HG02885 (cell line): ENCODE measurements at regions not wholly inside any gene's neighbourhood (a gene's known extent, or its start where the extent isn't known, plus 50 kb on each side); places are given as distances from the start of the nearest gene placed in this dataset.
"Not testable (repeated sequence)": the region's sequence is repeated elsewhere in the genome, so short reads cannot be mapped to it uniquely, and the experiment has no call there.

Experiments
- ATAC-seq: cut with Tn5 transposase; IDR thresholded peaks from one replicate; pipeline ENCODE4 v1.9.1; 2021; ENCODE audit warnings: mild to moderate bottlenecking; ENCODE audit not compliant: unreplicated experiment, poor library complexity

DNA sequence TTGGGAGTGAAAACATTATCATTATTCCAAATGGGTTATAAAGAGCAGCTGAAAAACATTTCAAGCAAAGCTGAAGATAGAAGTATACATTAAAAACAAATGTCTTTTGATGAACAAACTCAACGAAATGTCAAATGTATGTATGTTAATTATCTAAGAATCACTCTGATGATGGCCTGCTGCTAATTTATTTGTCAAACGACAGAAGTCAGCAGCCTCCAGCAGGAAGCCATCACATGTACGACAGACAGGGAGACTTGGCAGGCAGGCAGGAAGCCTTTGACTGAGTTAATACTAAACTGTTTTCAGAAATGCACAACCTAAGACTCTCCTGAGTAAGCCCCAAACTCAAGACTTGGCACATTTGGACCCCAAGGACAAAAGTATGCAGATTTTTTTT is 491.1 kb downstream of the ZNF385D start:
- no peak for ATAC-seq

GRCh38 chr3:21256932-21257331 is 494.1 kb downstream of the ZNF385D start:
- ATAC-seq = no peak

- no peak for ATAC-seq
Observed at GRCh38 chr3:21238661-21239060, 512.3 kb downstream of the ZNF385D start.

- ATAC-seq = no peak
Observed at GRCh38 chr3:21237638-21238037, 513.4 kb downstream of the ZNF385D start.

GRCh38 chr3:21235491-21235890 is 515.5 kb downstream of the ZNF385D start:
- no peak for ATAC-seq

DNA sequence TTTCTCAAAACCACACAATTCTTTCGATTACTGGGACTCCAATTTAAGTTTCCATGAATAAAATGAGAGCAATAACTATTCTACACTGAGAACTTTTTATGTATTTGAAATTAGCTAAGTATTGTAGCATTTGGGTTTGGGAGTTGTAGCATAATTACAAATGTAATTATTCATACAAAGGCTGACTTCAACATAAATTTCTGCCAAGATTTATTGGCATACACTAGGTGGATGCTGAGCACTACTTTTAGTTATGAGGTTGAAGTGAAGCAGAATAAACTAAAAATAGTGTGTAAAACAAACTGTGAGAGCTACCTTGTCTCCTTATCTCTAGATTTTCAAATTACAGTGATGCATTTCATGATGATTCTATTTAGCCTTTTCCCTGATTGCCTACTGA is 516.1 kb downstream of the ZNF385D start:
- ATAC-seq = no peak

GRCh38 chr3:21229426-21230135 is 521.4 kb downstream of the ZNF385D start:
- no peak for ATAC-seq

DNA sequence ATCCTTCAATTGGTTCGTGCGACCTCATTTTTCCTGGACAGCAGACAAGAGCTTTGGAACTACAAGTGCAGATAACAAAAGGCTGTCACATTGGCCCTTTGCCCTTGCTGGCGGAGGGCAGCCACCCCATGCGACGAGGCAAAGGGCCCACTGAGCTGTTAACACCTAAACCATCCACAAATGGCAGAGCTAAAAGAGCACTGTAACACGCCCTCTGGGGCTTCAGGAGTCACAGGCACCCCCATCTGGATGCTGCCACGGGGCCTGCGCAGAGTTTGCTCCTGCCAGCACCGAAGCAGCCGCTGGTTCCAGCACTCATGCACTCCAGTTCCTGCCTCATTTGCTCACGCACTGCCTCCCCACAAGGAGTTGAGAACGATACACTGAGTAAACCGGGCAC is 524.9 kb downstream of the ZNF385D start:
- ATAC-seq = no peak

DNA sequence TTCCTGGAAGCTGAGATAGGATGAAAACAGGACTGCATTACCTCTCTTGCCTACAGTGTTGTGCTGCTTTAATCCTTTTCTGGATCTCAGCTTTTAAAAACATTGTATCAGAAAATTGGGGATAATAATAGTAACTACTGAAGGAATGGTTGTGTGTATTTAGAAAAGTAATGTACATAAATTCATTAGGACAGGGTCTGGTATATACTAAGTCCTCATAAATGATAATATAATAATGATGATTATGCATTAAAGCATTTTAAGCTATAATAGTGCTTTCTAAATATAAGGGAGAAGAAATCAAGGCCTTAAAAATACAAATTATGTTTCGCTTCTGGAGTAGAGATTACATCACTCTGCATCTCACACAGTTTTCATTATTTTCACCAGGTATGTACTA is 530.1 kb downstream of the ZNF385D start:
- no peak for ATAC-seq

DNA sequence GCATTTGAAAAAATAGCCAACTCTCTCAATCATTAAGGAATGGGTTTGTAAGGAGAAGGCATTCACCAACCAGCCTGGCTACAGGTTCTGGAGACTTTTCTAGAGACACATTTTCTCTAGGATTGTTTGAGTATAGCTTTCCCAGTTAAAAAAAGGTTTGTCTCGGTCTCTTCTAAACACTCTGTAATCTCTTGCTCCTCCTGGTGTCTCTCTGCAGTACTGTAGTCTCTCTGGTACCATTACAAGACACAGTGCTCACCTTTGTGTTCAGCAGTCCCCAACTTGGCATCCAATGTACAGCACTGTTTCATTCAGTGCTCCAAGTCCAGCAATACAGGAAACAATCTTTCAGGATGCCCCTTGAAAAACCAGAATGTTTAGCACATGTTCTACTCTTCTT is 534.4 kb downstream of the ZNF385D start:
- ATAC-seq = no peak

- not testable (repeated sequence) for ATAC-seq
Observed at GRCh38 chr3:21204122-21204521, 546.9 kb downstream of the ZNF385D start.

- ATAC-seq = no peak
Observed at GRCh38 chr3:21195203-21195602, 555.8 kb downstream of the ZNF385D start.

DNA sequence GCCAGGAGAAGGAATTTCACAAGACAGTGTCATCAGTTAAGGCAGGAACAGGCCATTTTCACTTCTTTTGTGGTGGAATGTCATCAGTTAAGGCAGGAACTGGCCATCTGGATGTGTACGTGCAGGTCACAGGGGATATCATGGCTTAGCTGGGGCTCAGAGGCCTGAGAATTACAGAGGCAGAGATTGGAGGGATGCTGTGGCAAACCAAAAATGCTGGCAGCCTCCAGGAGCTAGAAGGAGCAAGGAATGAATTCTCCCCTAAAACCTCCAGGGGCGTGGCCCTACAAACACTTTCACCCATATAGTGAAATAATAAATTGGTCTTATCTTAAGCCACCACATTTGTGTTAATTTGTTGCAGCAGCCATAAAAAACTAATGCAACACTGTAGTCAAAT is 557.0 kb downstream of the ZNF385D start:
- ATAC-seq = not testable (repeated sequence)

DNA sequence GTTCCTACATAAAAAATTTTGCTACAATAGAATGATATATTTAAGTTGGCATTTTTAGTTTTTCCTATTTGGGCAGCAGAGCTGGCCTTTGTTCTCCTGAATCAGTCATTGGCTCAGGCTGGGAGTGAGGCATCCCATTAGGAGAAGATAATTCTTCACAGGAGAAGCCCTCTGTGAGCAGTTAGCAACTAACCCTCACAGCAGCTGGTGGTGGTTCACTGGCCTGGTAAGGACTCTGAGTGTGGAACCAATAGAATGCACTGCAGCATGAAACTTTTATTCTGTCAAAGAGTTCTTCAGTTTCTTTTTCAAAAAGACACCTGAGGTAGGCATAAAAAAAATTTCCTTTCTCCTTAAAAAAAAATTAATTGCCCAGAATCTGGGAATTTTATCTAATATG is 562.6 kb downstream of the ZNF385D start:
- ATAC-seq = no peak

DNA sequence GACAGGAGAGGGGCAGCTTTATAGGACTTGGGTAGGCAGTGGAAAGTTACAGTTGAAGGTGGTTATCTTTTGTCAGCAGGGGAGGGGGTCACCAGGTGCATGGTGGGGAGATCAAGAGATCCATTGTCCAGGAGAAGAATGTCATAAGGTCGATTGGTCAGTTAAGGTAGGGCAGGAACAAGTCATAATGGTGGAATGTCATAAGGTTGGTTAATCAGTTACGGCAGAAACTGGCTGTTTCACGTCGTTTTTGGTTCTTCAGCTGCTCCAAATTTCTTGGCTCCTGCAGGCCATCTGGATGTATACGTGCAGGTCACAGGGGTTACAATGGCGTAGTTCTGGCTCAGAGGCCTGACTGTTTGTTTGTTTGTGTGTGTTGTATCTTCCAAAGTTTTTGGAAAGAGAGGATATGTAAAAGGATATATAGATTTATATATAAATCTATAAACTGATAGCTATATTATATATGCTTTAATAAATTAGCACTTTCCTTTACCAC is 565.1 kb downstream of the ZNF385D start:
- ATAC-seq = no peak

DNA sequence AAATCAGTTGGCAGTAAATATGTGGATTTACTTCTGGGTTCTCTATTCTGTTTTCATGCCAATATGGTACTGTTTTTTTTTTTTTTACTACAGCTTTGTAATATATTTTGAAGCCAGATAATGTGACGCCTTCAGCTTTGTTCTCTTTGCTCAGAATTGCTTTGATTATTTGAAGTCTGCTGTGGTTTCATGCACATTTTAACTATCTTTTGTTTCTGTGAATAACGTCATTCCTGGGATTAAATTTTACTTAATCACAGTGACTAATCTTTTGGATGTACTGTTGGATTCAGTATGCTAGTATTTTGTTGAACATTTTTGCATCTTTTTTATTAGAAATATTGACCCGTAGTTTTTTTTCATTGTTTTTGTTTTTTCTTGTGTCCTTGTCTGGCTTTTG is 576.5 kb downstream of the ZNF385D start:
- no peak for ATAC-seq

DNA sequence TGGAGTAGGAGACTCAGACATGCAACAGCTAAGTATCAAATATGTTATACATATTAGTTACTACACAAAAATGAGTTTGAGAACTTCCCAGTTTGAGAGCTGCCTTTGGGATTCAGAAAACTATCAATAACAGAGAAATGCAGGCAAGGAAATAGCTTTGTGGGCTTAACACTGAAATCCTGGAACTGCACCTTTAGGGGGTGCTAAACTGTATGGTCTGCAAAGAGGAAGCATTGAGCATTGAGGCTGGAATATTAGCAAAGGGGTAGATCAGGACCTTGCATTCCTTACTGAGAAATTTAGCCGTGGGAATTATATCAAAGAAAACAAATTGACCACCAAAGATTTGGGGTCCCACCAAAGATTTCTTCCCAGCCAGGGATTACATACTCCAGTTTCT is 580.0 kb downstream of the ZNF385D start:
- ATAC-seq = peak; percentile 62

DNA sequence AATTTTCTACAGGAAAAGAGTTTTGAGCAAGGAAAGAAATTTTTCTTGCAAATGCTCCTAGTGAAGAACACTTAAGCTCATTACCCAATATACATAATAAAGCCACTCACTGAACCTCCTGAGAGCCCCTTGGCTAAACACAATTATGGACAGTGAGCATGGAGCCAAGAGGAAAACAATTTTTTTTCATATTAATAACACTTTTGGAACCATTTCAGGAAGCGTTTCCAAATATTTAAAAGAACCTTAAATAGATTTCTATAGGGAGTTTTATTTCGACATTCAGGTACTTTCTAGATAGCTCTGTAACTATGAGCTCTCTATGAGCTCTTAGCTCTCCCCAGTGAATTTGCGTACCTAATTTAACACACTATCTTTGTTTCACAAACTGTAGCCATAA is 581.1 kb downstream of the ZNF385D start:
- ATAC-seq = no peak

- no peak for ATAC-seq
Observed at GRCh38 chr3:21168471-21168870, 582.5 kb downstream of the ZNF385D start.

DNA sequence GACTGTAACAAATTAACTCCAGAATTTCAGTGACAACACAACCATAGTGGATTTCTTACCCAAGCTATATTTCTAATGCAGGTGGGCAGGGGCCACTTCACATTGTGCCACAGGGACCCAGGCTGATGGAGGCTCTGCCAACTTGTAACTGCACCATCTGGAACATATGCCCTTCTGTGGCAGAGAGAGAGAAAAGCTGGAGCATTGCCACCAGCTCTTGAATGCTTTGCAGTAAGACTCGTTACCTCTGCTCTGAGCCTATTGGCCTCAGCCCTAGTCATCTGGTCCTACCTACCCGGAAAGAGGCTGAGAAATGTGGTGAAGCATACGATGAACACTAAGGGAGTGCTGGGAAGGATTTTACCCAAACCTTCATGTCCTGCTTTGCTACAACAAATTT is 587.1 kb downstream of the ZNF385D start:
- ATAC-seq = no peak

DNA sequence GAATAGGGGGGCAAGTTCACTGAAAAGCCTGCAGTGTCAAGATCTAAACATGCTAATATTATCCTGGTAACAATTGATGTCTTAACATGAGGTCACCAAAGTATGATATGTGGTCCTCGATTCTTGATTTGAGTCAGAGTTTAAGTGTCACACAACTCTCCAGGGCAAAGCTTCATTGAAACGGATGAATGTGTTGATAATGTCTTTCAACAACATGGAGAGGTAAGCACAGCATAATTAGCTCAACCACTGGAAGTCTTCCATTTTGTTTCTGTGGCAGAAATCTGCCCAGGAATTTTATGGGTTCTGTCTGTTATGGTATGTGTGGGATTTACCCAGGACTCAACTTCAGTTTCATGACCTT is 591.5 kb downstream of the ZNF385D start:
- no peak for ATAC-seq

GRCh38 chr3:21158861-21159542 is 592.0 kb downstream of the ZNF385D start:
- no peak for ATAC-seq
